ENCODE measurements at regions not wholly inside any gene's neighbourhood (a gene's known extent, or its start where the extent isn't known, plus 50 kb on each side); places are given as distances from the start of the nearest gene placed in this dataset. TPM values are rescaled to one million over a fixed set of nuclear protein-coding genes. Genes with fewer than 3 reads are reported as not detected.

DNA sequence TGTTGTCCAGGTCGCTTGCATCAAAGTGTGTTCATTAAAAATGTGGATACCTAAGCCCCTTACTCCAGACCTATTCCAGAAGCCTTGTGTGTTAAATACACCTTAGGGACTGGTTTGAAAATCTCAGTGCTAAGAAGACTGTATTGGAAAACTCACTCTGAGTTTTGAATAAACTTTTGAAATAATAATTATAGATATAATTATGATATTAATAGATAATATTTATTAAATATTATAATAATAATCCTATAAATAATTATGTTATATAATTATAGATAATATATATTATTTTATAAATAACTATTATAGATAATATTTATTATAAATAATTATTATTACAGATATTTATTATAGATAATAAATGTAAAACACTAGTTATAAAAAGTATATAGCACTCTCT, 165.3 kb downstream of the ARRDC3 start:
- BruUV-seq (replicated peaks), result no TSS peak
- ChIA-PET POLR2A (no interaction called here), CTCF (ENCODE audit: unreplicated experiment) (no interaction called here)
- no peak overlapping the region for H3K4me3 ChIP-seq (ENCODE audit: low read depth, low read length, poor library complexity, severe bottlenecking)
- no peaks in the 10 kb centered on the region for H3K79me2 ChIP-seq (ENCODE audit: insufficient read depth, low read depth, low read length)
- no peaks in the 10 kb centered on the region for H3K9me3 ChIP-seq (ENCODE audit: low read length)
- no peak overlapping the region for H3K4me2 ChIP-seq (ENCODE audit: low read length)
- H3K36me3 ChIP-seq (ENCODE audit: insufficient read depth, low read length), result no peaks in the 10 kb centered on the region
- no peaks in the 10 kb centered on the region for H4K20me1 ChIP-seq (ENCODE audit: insufficient read depth, low read length)
- intact Hi-C loops (cut with micrococcal nuclease; ENCODE audit: unreplicated experiment), result no loop called here
- H3K27ac ChIP-seq (ENCODE audit: low read depth, low read length, poor library complexity, severe bottlenecking), result no peak overlapping the region
- no peak overlapping the region for H2AFZ ChIP-seq (ENCODE audit: low read length)
- no peak for TF ChIP-seq EZH2phosphoT487 (IDR thresholded peaks at IDR 0.05; ENCODE audit: borderline replicate concordance, low read depth, low read length)
- TF ChIP-seq, protein P1, sequence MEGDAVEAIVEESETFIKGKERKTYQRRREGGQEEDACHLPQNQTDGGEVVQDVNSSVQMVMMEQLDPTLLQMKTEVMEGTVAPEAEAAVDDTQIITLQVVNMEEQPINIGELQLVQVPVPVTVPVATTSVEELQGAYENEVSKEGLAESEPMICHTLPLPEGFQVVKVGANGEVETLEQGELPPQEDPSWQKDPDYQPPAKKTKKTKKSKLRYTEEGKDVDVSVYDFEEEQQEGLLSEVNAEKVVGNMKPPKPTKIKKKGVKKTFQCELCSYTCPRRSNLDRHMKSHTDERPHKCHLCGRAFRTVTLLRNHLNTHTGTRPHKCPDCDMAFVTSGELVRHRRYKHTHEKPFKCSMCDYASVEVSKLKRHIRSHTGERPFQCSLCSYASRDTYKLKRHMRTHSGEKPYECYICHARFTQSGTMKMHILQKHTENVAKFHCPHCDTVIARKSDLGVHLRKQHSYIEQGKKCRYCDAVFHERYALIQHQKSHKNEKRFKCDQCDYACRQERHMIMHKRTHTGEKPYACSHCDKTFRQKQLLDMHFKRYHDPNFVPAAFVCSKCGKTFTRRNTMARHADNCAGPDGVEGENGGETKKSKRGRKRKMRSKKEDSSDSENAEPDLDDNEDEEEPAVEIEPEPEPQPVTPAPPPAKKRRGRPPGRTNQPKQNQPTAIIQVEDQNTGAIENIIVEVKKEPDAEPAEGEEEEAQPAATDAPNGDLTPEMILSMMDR (conservative IDR thresholded peaks at IDR 0.05; ENCODE audit: low read length), result no peak
- DNase-seq (ENCODE audit: low spot score), result no peak
- no peaks in the 10 kb centered on the region for H3K4me1 ChIP-seq (ENCODE audit: insufficient read depth, low read length, poor library complexity, severe bottlenecking)
- H3K9me2 ChIP-seq (ENCODE audit: insufficient read depth, low read length), result no peaks in the 10 kb centered on the region

DNA sequence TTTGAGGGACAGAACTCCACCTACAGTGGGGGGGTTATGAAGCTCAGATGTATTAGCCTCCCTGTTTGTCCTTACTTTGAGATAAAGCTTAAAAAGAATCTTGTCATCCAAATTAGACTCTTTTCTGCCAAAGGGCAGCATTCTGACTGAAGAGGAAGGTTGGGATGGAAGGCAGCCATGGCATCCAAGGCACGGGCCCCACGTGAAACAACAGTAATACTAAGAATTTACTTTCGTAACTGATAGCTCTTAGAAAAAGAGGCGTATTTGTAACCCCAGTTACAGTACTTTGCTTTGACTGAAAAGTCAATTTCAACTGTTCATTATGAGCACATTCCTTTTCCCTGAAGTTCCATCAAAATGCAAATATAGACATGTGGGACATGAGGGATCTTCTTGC, 168.5 kb downstream of the ARRDC3 start:
- no TSS peak for BruUV-seq (replicated peaks)

More for the DNA sequence above, 168.5 kb downstream of the ARRDC3 start:
- H2AFZ ChIP-seq (ENCODE audit: low read length), result no peak overlapping the region
- H3K4me3 ChIP-seq (ENCODE audit: low read depth, low read length, poor library complexity, severe bottlenecking), result no peak overlapping the region
- ChIA-PET CTCF (ENCODE audit: unreplicated experiment) (no interaction called here), POLR2A (interaction anchor here (0.9 kb wide), 1 partner anchor 415 kb away, joined by 4 read pairs; no protein-coding TSS in a partner anchor)
- H3K9me2 ChIP-seq (ENCODE audit: insufficient read depth, low read length), result no peaks in the 10 kb centered on the region
- no peak for TF ChIP-seq EZH2phosphoT487 (IDR thresholded peaks at IDR 0.05; ENCODE audit: borderline replicate concordance, low read depth, low read length)
- TF ChIP-seq, protein P1 (conservative IDR thresholded peaks at IDR 0.05; ENCODE audit: low read length), result no peak
- H3K36me3 ChIP-seq (ENCODE audit: insufficient read depth, low read length), result no peaks in the 10 kb centered on the region
- no peaks in the 10 kb centered on the region for H4K20me1 ChIP-seq (ENCODE audit: insufficient read depth, low read length)
- no peak for DNase-seq (ENCODE audit: low spot score)
- intact Hi-C loops (cut with micrococcal nuclease; ENCODE audit: unreplicated experiment), result no loop called here
- no peaks in the 10 kb centered on the region for H3K4me1 ChIP-seq (ENCODE audit: insufficient read depth, low read length, poor library complexity, severe bottlenecking)
- no peaks in the 10 kb centered on the region for H3K79me2 ChIP-seq (ENCODE audit: insufficient read depth, low read depth, low read length)
- H3K4me2 ChIP-seq (ENCODE audit: low read length), result no peak overlapping the region
- H3K27ac ChIP-seq (ENCODE audit: low read depth, low read length, poor library complexity, severe bottlenecking), result no peak overlapping the region
- H3K9me3 ChIP-seq (ENCODE audit: low read length), result no peaks in the 10 kb centered on the region

Small RNAs in the stretch of these regions (small RNA-seq; reads per million reads assigned to genes)
- not detected for gene RF00017
- 0.21 reads per million for gene RNU4-90P

All from OCI-LY7 (cell line).